ENCODE measurements at regions not wholly inside any gene's neighbourhood (a gene's known extent, or its start where the extent isn't known, plus 50 kb on each side); places are given as distances from the start of the nearest gene placed in this dataset.
A peak's percentile ranks its signal among the peaks of the same experiment; 100 is the strongest.

- H3K27me3 ChIP-seq (ENCODE audit: low read depth, low read length): no peaks in the 10 kb centered on the region
- H3K4me2 ChIP-seq (ENCODE audit: low read length): no peak overlapping the region
- no peak overlapping the region for H3K27ac ChIP-seq (ENCODE audit: low read length)
- TF ChIP-seq CTCF (IDR thresholded peaks at IDR 0.05; ENCODE audit: low read depth, low read length): no peak
- no peak for TF ChIP-seq EZH2phosphoT487 (IDR thresholded peaks at IDR 0.05; ENCODE audit: low read depth)
- no peak overlapping the region for H3K4me3 ChIP-seq (ENCODE audit: low read length)
- no peaks in the 10 kb centered on the region for H4K20me1 ChIP-seq (ENCODE audit: insufficient read depth, low read length)
- H3K9me3 ChIP-seq (ENCODE audit: insufficient read depth, low read length): no peaks in the 10 kb centered on the region
- H2AFZ ChIP-seq (ENCODE audit: low read depth, low read length): no peak overlapping the region
- H3K4me1 ChIP-seq (ENCODE audit: low read length): no peaks in the 10 kb centered on the region
- H3K79me2 ChIP-seq (ENCODE audit: low read length): no peaks in the 10 kb centered on the region
- H3K36me3 ChIP-seq (replicated peaks; ENCODE audit: low read depth, low read length): no peaks in the 10 kb centered on the region
- H3K9ac ChIP-seq (ENCODE audit: low read length): no peak overlapping the region
These were observed 265.3 kb downstream of the KLF13 start for GRCh38 chr15:31591908-31592307.

GRCh38 chr15:31597466-31597865 lies 270.8 kb downstream of the KLF13 start:
- Histone ChIP-seq H3K79me2 (ENCODE audit: low read length) (no peaks in the 10 kb centered on the region), H3K27me3 (ENCODE audit: low read depth, low read length) (no peaks in the 10 kb centered on the region), H3K9ac (ENCODE audit: low read length) (no peak overlapping the region), H2AFZ (ENCODE audit: low read depth, low read length) (no peak overlapping the region), H4K20me1 (ENCODE audit: insufficient read depth, low read length) (no peaks in the 10 kb centered on the region), H3K36me3 (replicated peaks; ENCODE audit: low read depth, low read length) (no peaks in the 10 kb centered on the region), H3K27ac (ENCODE audit: low read length) (no peak overlapping the region), H3K9me3 (ENCODE audit: insufficient read depth, low read length) (no peaks in the 10 kb centered on the region), H3K4me2 (ENCODE audit: low read length) (no peak overlapping the region), H3K4me3 (ENCODE audit: low read length) (no peak overlapping the region), H3K4me1 (ENCODE audit: low read length) (no peaks in the 10 kb centered on the region)
- no peak for TF ChIP-seq CTCF (IDR thresholded peaks at IDR 0.05; ENCODE audit: low read depth, low read length)
- no peak for TF ChIP-seq EZH2phosphoT487 (IDR thresholded peaks at IDR 0.05; ENCODE audit: low read depth)

GRCh38 chr15:31598620-31599019 lies 272.0 kb downstream of the KLF13 start:
- no peak overlapping the region for H2AFZ ChIP-seq (ENCODE audit: low read depth, low read length)
- no peaks in the 10 kb centered on the region for H3K9me3 ChIP-seq (ENCODE audit: insufficient read depth, low read length)
- no peaks in the 10 kb centered on the region for H3K79me2 ChIP-seq (ENCODE audit: low read length)
- TF ChIP-seq EZH2phosphoT487 (IDR thresholded peaks at IDR 0.05; ENCODE audit: low read depth) (no peak), CTCF (IDR thresholded peaks at IDR 0.05; ENCODE audit: low read depth, low read length) (no peak)
- no peaks in the 10 kb centered on the region for H3K36me3 ChIP-seq (replicated peaks; ENCODE audit: low read depth, low read length)
- no peak overlapping the region for H3K9ac ChIP-seq (ENCODE audit: low read length)
- no peak overlapping the region for H3K27ac ChIP-seq (ENCODE audit: low read length)
- H3K4me1 ChIP-seq (ENCODE audit: low read length): no peaks in the 10 kb centered on the region
- H3K4me2 ChIP-seq (ENCODE audit: low read length): no peak overlapping the region
- no peaks in the 10 kb centered on the region for H3K27me3 ChIP-seq (ENCODE audit: low read depth, low read length)
- H3K4me3 ChIP-seq (ENCODE audit: low read length): no peak overlapping the region
- no peaks in the 10 kb centered on the region for H4K20me1 ChIP-seq (ENCODE audit: insufficient read depth, low read length)

- Histone ChIP-seq H3K36me3 (replicated peaks; ENCODE audit: low read depth, low read length) (no peaks in the 10 kb centered on the region), H3K4me1 (ENCODE audit: low read length) (no peaks in the 10 kb centered on the region), H3K79me2 (ENCODE audit: low read length) (no peaks in the 10 kb centered on the region), H3K9ac (ENCODE audit: low read length) (no peak overlapping the region), H4K20me1 (ENCODE audit: insufficient read depth, low read length) (no peaks in the 10 kb centered on the region), H3K9me3 (ENCODE audit: insufficient read depth, low read length) (no peaks in the 10 kb centered on the region), H3K27ac (ENCODE audit: low read length) (no peak overlapping the region), H3K4me2 (ENCODE audit: low read length) (no peak overlapping the region), H2AFZ (ENCODE audit: low read depth, low read length) (no peak overlapping the region), H3K4me3 (ENCODE audit: low read length) (no peak overlapping the region), H3K27me3 (ENCODE audit: low read depth, low read length) (no peaks in the 10 kb centered on the region)
- TF ChIP-seq CTCF (IDR thresholded peaks at IDR 0.05; ENCODE audit: low read depth, low read length) (peak; percentile 45), EZH2phosphoT487 (IDR thresholded peaks at IDR 0.05; ENCODE audit: low read depth) (no peak)
These were observed 278.9 kb downstream of the KLF13 start for GRCh38 chr15:31605467-31605931.
